ENCODE measurements at regions not wholly inside any gene's neighbourhood (a gene's known extent, or its start where the extent isn't known, plus 50 kb on each side); places are given as distances from the start of the nearest gene placed in this dataset.

GRCh38 chr12:38556647-38557046, 240.1 kb downstream of the ALG10B start:
- TF ChIP-seq CTCF (IDR thresholded peaks at IDR 0.05 in 8 of 11, conservative IDR thresholded peaks at IDR 0.05 in 3 of 11) = no peak
- TF ChIP-seq POLR2A (IDR thresholded peaks at IDR 0.05) = no peak
